ENCODE measurements at regions not wholly inside any gene's neighbourhood (a gene's known extent, or its start where the extent isn't known, plus 50 kb on each side); places are given as distances from the start of the nearest gene placed in this dataset.

- H3K4me1 Mint-ChIP-seq (ENCODE audit: unreplicated experiment): no peaks in the 10 kb centered on the region
- H3K27ac Mint-ChIP-seq (ENCODE audit: unreplicated experiment): no peak overlapping the region
- no peak for TF ChIP-seq CTCF (IDR thresholded peaks at IDR 0.05)
- H3K9me3 Mint-ChIP-seq (ENCODE audit: unreplicated experiment): peaks cover 7% of the 10 kb centered on the region
- H3K27me3 Mint-ChIP-seq (ENCODE audit: unreplicated experiment): peaks cover 17% of the 10 kb centered on the region
- no peak for DNase-seq (ENCODE audit: extremely low spot score, unreplicated experiment)
- H3K36me3 Mint-ChIP-seq (ENCODE audit: unreplicated experiment): no peaks in the 10 kb centered on the region
- no peak overlapping the region for H3K4me3 Mint-ChIP-seq (ENCODE audit: unreplicated experiment)
These were observed 1093.0 kb upstream of the TENM3 start for GRCh38 chr4:181150191-181150590.

- Mint-ChIP-seq H3K4me1 (ENCODE audit: unreplicated experiment) (no peaks in the 10 kb centered on the region), H3K4me3 (ENCODE audit: unreplicated experiment) (no peak overlapping the region), H3K9me3 (ENCODE audit: unreplicated experiment) (peaks cover 7% of the 10 kb centered on the region), H3K27me3 (ENCODE audit: unreplicated experiment) (peaks cover 16% of the 10 kb centered on the region), H3K27ac (ENCODE audit: unreplicated experiment) (no peak overlapping the region), H3K36me3 (ENCODE audit: unreplicated experiment) (no peaks in the 10 kb centered on the region)
- no peak for DNase-seq (ENCODE audit: extremely low spot score, unreplicated experiment)
- no peak for TF ChIP-seq CTCF (IDR thresholded peaks at IDR 0.05)
These were observed 1091.3 kb upstream of the TENM3 start for GRCh38 chr4:181151856-181152255.

GRCh38 chr4:181157647-181158046, 1085.6 kb upstream of the TENM3 start:
- no peak overlapping the region for H3K27ac Mint-ChIP-seq (ENCODE audit: unreplicated experiment)

GRCh38 chr4:181158971-181159370, 1084.2 kb upstream of the TENM3 start:
- peaks cover 5% of the 10 kb centered on the region for H3K4me1 Mint-ChIP-seq (ENCODE audit: unreplicated experiment)
- TF ChIP-seq CTCF (IDR thresholded peaks at IDR 0.05): no peak
- peaks cover 7% of the 10 kb centered on the region for H3K9me3 Mint-ChIP-seq (ENCODE audit: unreplicated experiment)
- peaks cover 8% of the 10 kb centered on the region for H3K27me3 Mint-ChIP-seq (ENCODE audit: unreplicated experiment)
- no peaks in the 10 kb centered on the region for H3K36me3 Mint-ChIP-seq (ENCODE audit: unreplicated experiment)
- no peak overlapping the region for H3K4me3 Mint-ChIP-seq (ENCODE audit: unreplicated experiment)
- no peak for DNase-seq (ENCODE audit: extremely low spot score, unreplicated experiment)
- H3K27ac Mint-ChIP-seq (ENCODE audit: unreplicated experiment): no peak overlapping the region

More at GRCh38 chr4:181157647-181158046, 1085.6 kb upstream of the TENM3 start:
- H3K4me1 Mint-ChIP-seq (ENCODE audit: unreplicated experiment): peaks cover 5% of the 10 kb centered on the region
- peaks cover 15% of the 10 kb centered on the region for H3K27me3 Mint-ChIP-seq (ENCODE audit: unreplicated experiment)
- H3K9me3 Mint-ChIP-seq (ENCODE audit: unreplicated experiment): peaks cover 7% of the 10 kb centered on the region
- no peak for TF ChIP-seq CTCF (IDR thresholded peaks at IDR 0.05)
- no peak overlapping the region for H3K4me3 Mint-ChIP-seq (ENCODE audit: unreplicated experiment)
- no peak for DNase-seq (ENCODE audit: extremely low spot score, unreplicated experiment)
- H3K36me3 Mint-ChIP-seq (ENCODE audit: unreplicated experiment): no peaks in the 10 kb centered on the region

GRCh38 chr4:181161669-181162068, 1081.5 kb upstream of the TENM3 start:
- DNase-seq (ENCODE audit: extremely low spot score, unreplicated experiment): no peak
- H3K27me3 Mint-ChIP-seq (ENCODE audit: unreplicated experiment): peaks cover 15% of the 10 kb centered on the region
- no peak overlapping the region for H3K4me3 Mint-ChIP-seq (ENCODE audit: unreplicated experiment)
- H3K4me1 Mint-ChIP-seq (ENCODE audit: unreplicated experiment): peaks cover 5% of the 10 kb centered on the region
- no peaks in the 10 kb centered on the region for H3K36me3 Mint-ChIP-seq (ENCODE audit: unreplicated experiment)
- no peaks in the 10 kb centered on the region for H3K9me3 Mint-ChIP-seq (ENCODE audit: unreplicated experiment)
- H3K27ac Mint-ChIP-seq (ENCODE audit: unreplicated experiment): no peak overlapping the region
- TF ChIP-seq CTCF (IDR thresholded peaks at IDR 0.05): no peak

Data from osteocyte (in vitro differentiated cells).